T47D (cell line): ENCODE measurements at regions not wholly inside any gene's neighbourhood (a gene's known extent, or its start where the extent isn't known, plus 50 kb on each side); places are given as distances from the start of the nearest gene placed in this dataset.
"Not testable (repeated sequence)": the region's sequence is repeated elsewhere in the genome, so short reads cannot be mapped to it uniquely, and the experiment has no call there.

Experiments
- DNase-seq, 2 experiments: peaks; one replicate each; pipeline versions ENCODE4 v3.0.0 to v3.0.0-alpha.2; 2011 to 2012; ENCODE audit warnings: low read depth in 1 of 2, low spot score in 1 of 2
- JUND ChIP-seq: IDR thresholded peaks from 2 replicates; pipeline ENCODE4 v1.6.1; 2012; ENCODE audit warnings: low read depth
- in situ Hi-C: cut with HindIII; loops from 2 replicates; pipeline ENCODE4 v1.10.0; 2016; ENCODE audit warnings: low sequenced_read_pairs, low pct_unique_long_range_greater_than_20kb

DNA sequence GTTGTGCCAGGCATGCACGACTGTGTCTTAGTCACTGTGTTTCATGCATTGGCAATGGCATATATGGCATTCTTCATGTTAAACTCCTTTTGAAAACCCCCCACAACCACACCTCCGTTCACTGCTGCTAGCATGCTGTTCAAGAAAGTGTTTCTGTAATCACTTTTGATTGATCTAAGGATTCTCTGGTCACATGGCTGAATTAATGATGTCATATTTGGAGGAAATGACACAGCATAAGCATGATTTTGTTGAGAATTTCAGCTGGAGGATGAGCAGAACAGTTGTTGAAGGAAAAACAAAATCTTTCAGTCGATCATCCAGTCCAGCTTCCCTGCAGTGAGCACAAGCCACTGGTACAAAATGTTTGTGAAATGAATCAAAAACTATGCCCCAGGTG is 203.5 kb upstream of the ECI2 start:
- in situ Hi-C loops = no loop called here
- no peak for DNase-seq
- no peak for TF ChIP-seq JUND

DNA sequence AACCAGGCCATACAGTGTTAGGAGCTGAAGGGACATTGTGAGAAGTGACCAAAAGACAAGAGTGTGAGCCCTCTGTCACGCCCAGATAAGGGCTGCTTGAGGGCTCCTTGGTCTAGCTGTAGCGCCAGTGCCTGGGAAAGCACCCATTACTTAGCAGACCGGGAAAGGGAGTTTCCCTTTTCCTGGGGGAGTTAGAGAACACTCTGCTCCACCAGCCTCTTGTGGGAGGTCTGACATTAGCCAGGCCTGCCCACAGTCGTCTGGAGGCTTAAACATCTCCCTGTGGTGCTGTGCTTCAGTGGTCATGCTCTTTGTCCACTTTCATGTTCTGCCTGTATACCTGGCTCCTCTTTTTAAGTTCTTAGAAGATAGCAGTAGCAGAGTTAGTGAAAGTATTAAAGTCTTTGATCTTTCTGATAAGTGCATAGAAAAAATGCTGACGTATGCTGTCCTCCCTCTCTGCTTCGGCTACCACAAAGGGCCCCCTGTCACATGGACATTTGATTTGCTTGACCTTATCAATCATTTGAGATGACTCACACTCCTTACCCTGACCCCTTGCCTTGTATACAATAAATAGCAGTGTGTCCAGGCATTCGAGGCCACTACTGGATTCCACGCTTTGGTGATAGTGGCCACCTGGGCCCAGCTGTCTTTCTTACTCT is 201.5 kb upstream of the ECI2 start:
- DNase-seq = no peak
- in situ Hi-C loops = no loop called here
- TF ChIP-seq JUND = no peak

DNA sequence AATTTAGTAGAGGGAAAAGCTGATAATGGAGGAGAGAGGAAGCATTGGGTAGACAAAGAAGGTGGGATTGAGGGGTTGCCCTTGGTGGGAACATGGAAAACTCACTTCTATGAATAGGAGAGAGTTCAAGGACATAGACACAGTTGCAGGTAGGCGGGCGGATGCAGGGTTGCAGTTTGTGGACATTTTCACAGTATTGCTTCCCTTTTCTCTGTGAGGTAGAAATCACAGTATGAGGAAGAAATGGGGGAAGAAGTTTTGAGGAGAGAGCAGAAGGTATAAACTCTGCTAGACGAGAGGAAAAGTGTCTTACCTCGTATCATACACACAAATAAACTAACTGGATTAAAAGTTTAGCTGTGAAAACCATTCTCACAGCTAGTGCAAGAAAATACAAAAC is 200.7 kb upstream of the ECI2 start:
- no peak for DNase-seq
- in situ Hi-C loops = no loop called here
- TF ChIP-seq JUND = no peak

DNA sequence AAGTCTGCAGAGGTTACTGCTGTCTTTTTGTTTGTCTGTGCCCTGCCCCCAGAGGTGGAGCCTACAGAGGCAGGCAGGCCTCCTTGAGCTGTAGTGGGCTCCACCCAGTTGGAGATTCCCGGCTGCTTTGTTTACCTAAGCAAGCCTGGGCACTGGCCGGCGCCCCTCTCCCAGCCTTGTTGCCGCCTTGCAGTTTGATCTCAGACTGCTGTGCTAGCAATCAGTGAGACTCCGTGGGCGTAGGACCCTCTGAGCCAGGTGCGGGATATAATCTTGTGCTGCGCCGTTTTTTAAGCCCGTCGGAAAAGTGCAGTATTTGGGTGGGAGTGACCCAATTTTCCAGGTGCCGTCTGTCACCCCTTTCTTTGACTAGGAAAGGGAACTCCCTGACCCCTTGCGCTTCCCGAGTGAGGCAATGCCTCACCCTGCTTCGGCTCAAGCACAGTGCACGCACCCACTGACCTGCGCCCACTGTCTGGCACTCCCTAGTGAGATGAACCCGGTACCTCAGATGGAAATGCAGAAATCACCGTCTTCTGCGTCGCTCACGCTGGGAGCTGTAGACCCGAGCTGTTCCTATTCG is 198.9 kb upstream of the ECI2 start:
- in situ Hi-C loops, DNase-seq: not testable (repeated sequence)

DNA sequence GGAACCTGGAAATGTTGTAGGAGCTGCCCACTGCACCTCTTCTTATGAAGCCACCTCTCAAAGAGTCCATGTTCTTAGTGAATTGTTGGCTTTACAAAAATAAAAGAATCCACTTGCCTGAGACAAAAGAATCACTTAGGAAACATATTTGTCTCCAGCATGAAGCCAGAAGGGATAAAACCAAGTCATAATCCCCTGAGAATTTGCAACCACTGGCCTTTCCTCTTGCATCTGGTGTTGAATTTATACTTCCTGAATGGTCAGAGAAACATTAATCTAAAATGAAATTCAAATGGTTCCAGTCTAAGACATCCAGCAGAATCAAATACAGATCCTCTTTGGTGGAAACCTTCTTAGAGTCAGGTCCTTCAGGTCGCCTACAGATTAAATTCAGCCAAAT is 192.5 kb upstream of the ECI2 start:
- DNase-seq = no peak
- in situ Hi-C loops = no loop called here
- TF ChIP-seq JUND = no peak

DNA sequence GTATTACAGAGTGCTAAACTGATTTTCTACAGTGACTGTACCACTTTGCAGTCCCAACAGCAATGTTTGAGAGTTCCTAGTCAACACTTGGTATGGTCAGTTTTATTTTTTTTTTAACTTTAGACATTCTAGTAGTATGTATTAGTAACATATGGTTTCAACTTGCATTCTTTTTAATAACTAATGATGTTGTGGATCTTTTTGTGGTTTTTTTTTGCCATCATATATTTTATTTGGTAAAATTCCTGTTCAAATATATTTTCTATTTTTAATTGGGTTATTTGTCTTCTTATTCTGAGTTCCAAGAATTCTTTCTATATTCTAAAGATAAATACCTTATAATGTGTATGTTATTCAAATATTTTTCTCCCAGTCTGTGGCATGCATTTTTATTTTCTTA is 189.4 kb upstream of the ECI2 start:
- in situ Hi-C loops = no loop called here
- TF ChIP-seq JUND = no peak

DNA sequence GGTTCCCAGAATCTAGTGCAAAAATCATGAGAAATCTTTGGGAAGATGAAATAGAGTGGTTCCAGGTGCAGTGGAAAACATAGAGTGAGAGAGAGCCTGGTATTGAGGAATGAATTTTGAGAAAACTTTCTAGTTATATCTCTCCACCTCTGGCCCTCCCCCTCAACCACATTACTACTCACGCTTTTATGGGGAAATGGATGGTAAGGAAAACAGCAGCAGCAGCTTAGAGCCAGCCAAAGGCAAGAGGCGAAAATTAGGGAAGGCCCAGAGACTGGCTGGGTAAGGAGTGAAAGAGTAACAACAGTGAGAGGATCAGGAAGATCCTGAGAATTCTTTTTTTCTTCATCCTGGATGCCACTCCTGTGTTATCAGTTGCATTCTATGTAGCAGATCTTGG is 187.9 kb upstream of the ECI2 start:
- in situ Hi-C loops = no loop called here
- TF ChIP-seq JUND = no peak
- DNase-seq = no peak

More for the DNA sequence above, 189.4 kb upstream of the ECI2 start:
- DNase-seq = no peak

DNA sequence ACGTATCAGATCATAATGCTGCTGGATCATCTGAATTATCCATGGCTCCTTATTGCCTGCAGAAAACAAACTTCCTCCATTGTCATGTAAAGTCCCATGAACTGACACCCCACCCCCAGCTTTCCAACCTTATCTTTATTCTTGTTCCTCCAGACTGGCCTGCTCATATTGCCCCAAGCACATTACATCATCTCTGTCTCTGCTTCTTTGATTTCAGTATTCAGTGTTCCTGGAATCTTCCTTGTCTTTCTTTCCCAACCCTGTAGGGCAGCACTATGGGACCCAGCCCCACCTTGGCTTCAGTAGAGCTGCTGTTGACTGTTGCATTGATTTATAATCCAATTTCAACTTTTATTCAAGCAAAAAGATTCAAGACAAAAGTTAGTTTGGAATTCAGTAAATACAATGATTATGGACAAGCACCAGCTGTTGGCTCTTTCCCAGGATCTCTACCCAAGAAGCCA is 187.5 kb upstream of the ECI2 start:
- TF ChIP-seq JUND = no peak
- in situ Hi-C loops = no loop called here
- no peak for DNase-seq

DNA sequence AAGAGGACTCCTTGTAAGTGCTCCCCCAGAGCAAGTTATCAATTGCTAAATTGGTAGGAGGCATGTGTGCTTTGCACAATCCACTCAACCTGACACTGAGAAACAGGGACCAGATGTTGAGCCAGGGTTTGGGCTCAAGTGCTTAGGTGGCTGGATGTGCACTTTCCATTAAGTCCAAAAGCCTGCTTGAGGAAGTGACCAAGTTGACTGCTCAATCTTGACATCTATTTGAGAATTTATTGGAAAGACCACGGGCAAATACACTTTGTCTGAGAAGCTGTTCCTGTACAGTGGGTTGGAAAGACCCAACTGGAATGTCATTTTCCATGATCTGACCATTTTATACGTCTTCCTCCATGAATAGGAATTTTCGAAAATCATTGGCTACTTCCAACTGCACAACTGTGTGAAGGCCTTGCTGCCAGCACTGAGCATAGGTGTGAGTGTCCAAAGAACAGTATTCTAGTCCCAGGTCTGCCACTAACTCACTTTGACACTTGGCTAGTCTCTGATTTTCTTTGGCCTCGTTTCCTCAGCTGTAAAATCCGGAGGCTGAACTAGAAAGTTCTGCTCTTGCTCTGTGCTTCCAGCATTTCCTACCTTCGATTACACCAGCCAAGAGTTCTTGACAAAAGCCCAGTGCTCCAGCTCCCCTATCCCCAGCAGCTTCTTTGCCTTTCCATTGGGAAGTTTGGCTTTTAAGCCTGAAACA is 186.9 kb upstream of the ECI2 start:
- in situ Hi-C loops = no loop called here
- no peak for TF ChIP-seq JUND
- DNase-seq = no peak

DNA sequence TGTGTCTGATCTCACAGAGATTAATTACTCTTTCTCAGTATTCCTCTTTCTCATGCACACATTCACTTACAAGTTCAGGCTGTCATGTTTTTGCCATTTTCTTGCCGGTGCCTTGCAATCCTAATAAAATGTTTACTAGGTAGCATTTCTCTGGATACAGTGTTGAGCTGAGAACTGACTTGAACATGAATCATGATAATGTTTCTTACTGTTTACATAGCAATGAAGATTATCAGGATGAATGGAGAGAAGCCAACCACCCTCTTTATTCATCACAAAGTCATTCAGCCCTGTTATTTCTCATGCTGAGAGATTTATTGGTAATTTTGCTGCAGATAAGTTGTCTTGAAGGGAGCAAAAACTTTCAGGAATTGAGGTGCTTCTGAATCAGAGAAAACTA is 185.5 kb upstream of the ECI2 start:
- DNase-seq = no peak
- in situ Hi-C loops = no loop called here
- TF ChIP-seq JUND = no peak

DNA sequence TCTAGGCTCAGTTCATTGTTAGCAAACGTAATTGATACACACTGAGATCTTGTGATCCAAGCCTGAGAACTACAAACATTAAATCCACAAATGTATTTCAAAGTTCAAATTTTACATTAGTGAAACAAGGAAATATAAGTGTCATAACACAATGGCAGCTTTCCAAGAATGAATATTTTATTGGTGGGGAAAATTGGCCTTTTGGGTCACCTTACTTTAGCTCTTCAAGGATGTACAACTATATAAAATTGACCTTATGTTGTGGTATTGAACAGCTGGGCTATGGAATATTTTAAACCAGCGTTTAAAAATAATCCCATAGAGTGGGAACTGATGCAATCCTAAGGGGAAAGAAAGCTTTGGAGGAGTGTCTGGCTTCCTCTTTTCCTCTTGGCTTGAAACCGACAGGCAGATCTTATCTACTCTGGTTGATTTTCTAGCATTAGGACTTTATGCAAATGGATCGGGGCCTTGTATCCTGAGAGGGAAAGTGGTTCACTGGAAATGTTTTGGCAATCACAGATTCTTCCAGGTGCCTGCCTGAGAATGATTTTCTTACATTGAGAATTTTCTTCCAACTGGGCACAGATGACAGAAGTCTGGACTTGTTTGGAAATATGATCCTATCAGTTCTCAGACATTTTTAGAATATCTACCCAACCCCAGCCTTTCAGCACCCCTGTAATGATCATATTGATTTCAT is 184.8 kb upstream of the ECI2 start:
- DNase-seq = peak in 1 of 2 experiments; percentile 54
- in situ Hi-C loops = no loop called here
- no peak for TF ChIP-seq JUND

DNA sequence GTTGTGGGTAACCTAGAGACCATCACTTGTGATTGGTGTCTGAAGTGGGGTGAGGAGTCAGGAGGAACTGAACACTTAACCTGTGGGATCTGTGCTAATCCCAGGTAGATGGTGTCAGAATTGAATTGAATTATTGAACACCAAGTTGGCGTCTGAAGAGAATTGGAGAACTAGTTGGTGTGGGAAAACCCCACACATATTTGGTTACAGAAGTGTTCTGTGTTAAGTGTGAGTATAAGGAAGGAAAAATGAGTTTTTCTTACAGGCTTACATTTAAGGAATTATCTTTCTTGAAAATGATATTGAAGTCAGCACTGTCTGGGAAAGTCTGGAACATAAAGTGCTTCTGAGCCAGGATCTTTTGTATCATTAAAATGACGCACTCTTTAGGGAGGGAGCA is 182.9 kb upstream of the ECI2 start:
- TF ChIP-seq JUND = no peak
- in situ Hi-C loops = no loop called here
- no peak for DNase-seq

DNA sequence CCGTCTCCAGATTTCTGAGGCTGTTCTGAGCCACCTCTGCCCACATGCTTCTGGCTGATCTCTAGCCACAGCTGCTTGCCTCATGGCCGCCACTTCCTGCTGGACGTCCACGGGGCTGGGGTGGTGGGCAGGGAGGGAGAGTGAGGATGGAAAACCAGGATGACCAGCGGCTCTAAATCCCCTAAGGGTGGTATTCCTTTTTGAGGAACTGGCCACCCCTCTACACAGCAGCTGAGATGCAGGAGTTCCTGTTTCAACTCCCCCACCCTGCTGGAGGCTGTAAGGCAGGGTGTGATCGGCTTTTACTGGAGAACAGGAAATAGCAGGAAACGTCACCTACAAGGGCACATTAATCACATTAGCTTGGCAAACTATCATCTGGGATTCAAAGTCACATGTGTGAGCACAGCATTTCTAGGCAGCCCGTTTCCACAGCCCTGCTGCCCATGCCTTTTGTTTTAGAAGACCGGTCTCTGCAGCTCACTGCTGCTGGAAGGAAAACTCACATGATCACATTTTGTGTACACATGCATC is 181.6 kb upstream of the ECI2 start:
- TF ChIP-seq JUND = no peak
- in situ Hi-C loops = no loop called here
- no peak for DNase-seq
